ENCODE measurements at regions not wholly inside any gene's neighbourhood (a gene's known extent, or its start where the extent isn't known, plus 50 kb on each side); places are given as distances from the start of the nearest gene placed in this dataset.

DNA sequence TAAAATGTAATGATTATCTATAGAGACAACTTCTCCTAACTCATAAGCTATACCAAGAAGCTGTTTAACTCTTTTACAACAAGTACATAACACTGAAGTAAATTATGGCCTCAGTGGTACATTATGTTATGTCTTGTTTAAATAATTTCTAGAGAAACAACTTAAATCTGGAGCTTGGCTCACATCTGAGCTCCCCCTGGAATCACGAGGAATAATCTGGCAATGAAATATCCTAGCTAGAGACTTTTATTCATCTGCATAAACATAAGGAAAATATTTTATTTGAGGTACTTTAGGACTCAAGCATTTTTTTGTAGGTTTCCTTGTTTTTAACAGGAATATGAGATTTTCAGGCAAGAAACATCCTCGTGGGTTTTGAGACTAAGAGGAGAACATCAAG, 354.7 kb upstream of the SLC7A11 start:
- TF ChIP-seq, protein P1, sequence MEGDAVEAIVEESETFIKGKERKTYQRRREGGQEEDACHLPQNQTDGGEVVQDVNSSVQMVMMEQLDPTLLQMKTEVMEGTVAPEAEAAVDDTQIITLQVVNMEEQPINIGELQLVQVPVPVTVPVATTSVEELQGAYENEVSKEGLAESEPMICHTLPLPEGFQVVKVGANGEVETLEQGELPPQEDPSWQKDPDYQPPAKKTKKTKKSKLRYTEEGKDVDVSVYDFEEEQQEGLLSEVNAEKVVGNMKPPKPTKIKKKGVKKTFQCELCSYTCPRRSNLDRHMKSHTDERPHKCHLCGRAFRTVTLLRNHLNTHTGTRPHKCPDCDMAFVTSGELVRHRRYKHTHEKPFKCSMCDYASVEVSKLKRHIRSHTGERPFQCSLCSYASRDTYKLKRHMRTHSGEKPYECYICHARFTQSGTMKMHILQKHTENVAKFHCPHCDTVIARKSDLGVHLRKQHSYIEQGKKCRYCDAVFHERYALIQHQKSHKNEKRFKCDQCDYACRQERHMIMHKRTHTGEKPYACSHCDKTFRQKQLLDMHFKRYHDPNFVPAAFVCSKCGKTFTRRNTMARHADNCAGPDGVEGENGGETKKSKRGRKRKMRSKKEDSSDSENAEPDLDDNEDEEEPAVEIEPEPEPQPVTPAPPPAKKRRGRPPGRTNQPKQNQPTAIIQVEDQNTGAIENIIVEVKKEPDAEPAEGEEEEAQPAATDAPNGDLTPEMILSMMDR (IDR thresholded peaks at IDR 0.05): no peak
- TF ChIP-seq POLR2A (IDR thresholded peaks at IDR 0.05; ENCODE audit: low read depth) (no peak), POLR2AphosphoS5 (IDR thresholded peaks at IDR 0.05) (no peak)

Measured in esophagus muscularis mucosa (tissue), 3 donors.